Mucosa of descending colon (tissue), 3 donors: ENCODE measurements at regions not wholly inside any gene's neighbourhood (a gene's known extent, or its start where the extent isn't known, plus 50 kb on each side); places are given as distances from the start of the nearest gene placed in this dataset.

Experiments used
- ATAC-seq: fragments of 200-7000 bp; cut with Tn5 transposase; one replicate; pipeline ENCODE4 v1.9.1; 2020; ENCODE audit warnings: mild to moderate bottlenecking, moderate library complexity
- DNase-seq, 3 donors: peaks; one replicate each; pipeline ENCODE4 v3.0.0-alpha.2; 2020
- H3K36me3 ChIP-seq: fragments of 200-600 bp; one replicate; pipeline ENCODE4 v1.8.0; 2021; ENCODE audit warnings: low read depth, mild to moderate bottlenecking
- H3K4me1 ChIP-seq: fragments of 200-600 bp; one replicate; pipeline ENCODE4 v1.8.0; 2021; ENCODE audit warnings: low read depth, mild to moderate bottlenecking
- H3K4me3 ChIP-seq: fragments of 200-600 bp; one replicate; pipeline ENCODE4 v1.8.0; 2021; ENCODE audit warnings: mild to moderate bottlenecking
- H3K9me3 ChIP-seq: fragments of 200-600 bp; one replicate; pipeline ENCODE4 v1.8.0; 2021; ENCODE audit warnings: mild to moderate bottlenecking
- intact Hi-C, 2 donors: fragments of 100-400 bp; cut with DNase I in 1 of 2; cut with micrococcal nuclease in 1 of 2; formaldehyde crosslinking; loops; one replicate each; pipeline versions ENCODE4 v1.11.0 to v1.11.1; 2022; cut with DNase I, micrococcal nuclease
- TF ChIP-seq, protein P1 (sequence below): fragments of 200-600 bp; IDR thresholded peaks from one replicate; pipeline ENCODE4 v1.8.0; 2022; ENCODE audit warnings: antibody characterized with exemption, mild to moderate bottlenecking
- donor health status: DM: no; HTN: no; CAD: no; lungs with moderate emphysema.
- donor health status: DM: no; HTN: no; CAD: no.
- donor health status: DM: no; HTN: yes; CAD: no.

DNA sequence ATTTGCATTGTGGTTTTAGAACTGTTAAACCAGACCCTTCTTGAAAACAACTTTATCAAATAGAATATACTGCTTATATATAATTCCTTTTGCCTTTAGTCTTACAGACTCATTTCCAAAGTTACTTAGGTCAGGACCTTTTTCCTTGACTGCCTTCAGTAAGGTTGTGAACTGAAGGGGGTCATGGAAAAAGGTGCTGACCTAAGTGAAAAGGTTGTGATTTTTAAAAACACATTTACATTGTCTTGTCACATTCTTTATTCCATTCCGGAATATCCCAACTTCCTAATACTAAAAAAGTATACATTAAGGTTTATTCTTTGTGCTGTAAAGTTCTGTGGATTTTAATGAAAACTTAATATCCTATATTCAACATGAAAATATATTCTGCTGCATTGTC, 581.4 kb downstream of the SOCS6 start:
- no peaks in the 10 kb centered on the region for H3K4me1 ChIP-seq
- H3K9me3 ChIP-seq: no peaks in the 10 kb centered on the region
- DNase-seq (no peak), ATAC-seq (no peak)
- TF ChIP-seq, protein P1, sequence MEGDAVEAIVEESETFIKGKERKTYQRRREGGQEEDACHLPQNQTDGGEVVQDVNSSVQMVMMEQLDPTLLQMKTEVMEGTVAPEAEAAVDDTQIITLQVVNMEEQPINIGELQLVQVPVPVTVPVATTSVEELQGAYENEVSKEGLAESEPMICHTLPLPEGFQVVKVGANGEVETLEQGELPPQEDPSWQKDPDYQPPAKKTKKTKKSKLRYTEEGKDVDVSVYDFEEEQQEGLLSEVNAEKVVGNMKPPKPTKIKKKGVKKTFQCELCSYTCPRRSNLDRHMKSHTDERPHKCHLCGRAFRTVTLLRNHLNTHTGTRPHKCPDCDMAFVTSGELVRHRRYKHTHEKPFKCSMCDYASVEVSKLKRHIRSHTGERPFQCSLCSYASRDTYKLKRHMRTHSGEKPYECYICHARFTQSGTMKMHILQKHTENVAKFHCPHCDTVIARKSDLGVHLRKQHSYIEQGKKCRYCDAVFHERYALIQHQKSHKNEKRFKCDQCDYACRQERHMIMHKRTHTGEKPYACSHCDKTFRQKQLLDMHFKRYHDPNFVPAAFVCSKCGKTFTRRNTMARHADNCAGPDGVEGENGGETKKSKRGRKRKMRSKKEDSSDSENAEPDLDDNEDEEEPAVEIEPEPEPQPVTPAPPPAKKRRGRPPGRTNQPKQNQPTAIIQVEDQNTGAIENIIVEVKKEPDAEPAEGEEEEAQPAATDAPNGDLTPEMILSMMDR: no peak
- no peak overlapping the region for H3K4me3 ChIP-seq
- intact Hi-C loops: no loop called here
- H3K36me3 ChIP-seq: no peaks in the 10 kb centered on the region

DNA sequence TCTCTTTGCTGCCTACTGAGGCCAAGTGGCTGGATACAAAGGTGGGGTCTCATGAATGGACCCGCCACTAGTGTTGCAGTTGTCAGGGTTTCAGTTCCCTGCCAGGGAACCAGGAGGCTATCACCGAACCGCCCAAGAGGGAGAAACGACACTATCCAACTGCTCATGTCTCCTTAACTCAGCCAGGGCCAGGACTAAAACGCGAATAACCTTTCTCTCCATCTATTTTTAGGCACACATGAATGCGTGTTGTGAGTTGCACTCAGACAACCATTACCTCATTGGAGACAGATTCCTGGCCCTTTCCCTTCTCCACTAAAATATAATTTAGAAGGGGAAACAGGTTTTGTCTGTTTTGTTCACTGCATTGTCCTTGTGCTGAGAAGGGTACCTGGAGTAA, 559.5 kb downstream of the SOCS6 start:
- TF ChIP-seq, protein P1: no peak
- ATAC-seq: no peak
- no peak for DNase-seq
- H3K4me3 ChIP-seq: no peak overlapping the region
- no peaks in the 10 kb centered on the region for H3K9me3 ChIP-seq
- intact Hi-C loops: no loop called here
- H3K36me3 ChIP-seq: no peaks in the 10 kb centered on the region
- H3K4me1 ChIP-seq: no peaks in the 10 kb centered on the region

DNA sequence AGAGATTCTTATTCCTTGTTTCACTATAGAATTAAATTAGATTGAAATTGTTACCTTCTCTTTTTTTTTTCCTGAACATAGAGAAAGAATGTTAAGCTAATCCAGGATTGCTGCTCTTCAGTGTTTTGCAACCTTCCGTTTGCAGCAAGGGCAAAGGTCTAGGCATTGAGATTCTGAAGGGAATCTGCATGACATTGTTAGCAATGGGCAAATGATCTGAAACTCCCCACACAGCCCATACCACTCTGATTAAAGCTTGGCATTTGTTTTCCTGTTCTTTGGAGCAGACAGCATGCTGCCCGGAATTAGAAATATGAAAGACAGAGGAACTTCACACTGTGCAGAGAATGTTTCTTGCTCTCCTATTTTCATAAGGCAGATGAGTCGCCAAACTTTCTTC, 551.8 kb downstream of the SOCS6 start:
- no peaks in the 10 kb centered on the region for H3K9me3 ChIP-seq
- DNase-seq (no peak), ATAC-seq (no peak)
- intact Hi-C loops: no loop called here
- H3K4me3 ChIP-seq: no peak overlapping the region
- TF ChIP-seq, protein P1: no peak
- H3K36me3 ChIP-seq: no peaks in the 10 kb centered on the region
- H3K4me1 ChIP-seq: no peaks in the 10 kb centered on the region

DNA sequence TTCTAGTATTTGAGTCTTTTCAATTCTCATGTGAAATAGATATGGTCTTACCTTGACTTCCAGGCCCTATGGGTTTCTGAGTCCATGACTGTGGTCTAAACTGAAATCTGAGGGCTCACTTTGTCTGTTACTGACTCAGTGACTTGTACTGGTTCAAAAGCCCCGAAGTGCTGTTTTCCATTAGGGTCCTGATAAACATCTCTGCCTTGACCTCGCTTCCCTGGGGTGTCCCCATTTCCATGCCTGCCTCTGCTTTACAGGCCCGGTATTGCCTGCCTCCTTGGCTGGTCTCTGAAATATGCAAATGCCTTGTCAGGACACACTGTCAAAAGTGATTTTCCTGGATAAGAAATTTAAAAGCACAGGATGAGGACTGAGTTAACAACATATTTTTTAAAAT, 538.8 kb downstream of the SOCS6 start:
- Histone ChIP-seq H3K4me1 (no peaks in the 10 kb centered on the region), H3K4me3 (no peak overlapping the region), H3K9me3 (no peaks in the 10 kb centered on the region), H3K36me3 (no peaks in the 10 kb centered on the region)
- no peak for DNase-seq
- ATAC-seq: no peak
- intact Hi-C loops: no loop called here
- TF ChIP-seq, protein P1: no peak

DNA sequence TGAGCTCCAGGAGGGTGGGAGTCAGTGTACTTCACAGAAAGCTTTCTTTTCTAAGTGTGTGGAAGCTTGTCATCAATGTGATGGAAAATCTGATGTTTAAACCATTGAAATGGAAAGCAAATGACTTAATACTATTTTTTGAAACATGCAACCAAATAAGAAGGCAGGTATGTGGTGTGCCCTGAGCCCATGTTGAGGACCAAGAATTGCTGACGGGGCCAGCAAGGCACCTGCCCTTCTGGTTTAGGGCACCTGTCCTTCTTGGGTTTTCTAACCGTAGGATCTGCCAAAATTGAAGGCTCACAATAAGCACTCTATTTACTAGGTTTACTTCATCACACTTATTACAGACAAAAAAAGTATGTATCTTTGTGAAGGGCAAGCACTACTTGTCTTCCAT, 537.7 kb downstream of the SOCS6 start:
- ATAC-seq (no peak), DNase-seq (no peak)
- TF ChIP-seq, protein P1: no peak
- intact Hi-C loops: no loop called here
- Histone ChIP-seq H3K36me3 (no peaks in the 10 kb centered on the region), H3K4me1 (no peaks in the 10 kb centered on the region), H3K4me3 (no peak overlapping the region), H3K9me3 (no peaks in the 10 kb centered on the region)

DNA sequence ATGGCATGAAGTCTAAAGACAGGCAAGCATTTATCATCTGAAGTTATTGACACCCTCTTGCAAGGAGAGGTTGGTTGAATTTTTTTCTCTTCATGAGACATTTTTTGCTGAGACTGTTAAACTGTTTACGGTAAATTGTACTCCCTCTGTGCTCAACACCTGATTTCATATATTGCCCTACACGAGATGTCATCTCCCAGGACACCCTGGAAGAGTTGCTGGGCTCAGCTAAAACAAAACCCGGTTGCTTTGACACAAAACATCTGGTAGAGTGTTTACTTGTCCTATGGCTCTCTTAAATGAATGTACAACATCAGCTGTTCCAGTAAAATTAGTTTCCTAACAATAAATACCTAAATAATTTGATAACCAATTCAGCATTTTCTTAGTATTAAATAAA, 533.8 kb downstream of the SOCS6 start:
- no peaks in the 10 kb centered on the region for H3K36me3 ChIP-seq
- ATAC-seq (no peak), DNase-seq (no peak)
- TF ChIP-seq, protein P1: no peak
- intact Hi-C loops: no loop called here
- no peaks in the 10 kb centered on the region for H3K9me3 ChIP-seq
- H3K4me1 ChIP-seq: no peaks in the 10 kb centered on the region
- no peak overlapping the region for H3K4me3 ChIP-seq
